ENCODE measurements at regions not wholly inside any gene's neighbourhood (a gene's known extent, or its start where the extent isn't known, plus 50 kb on each side); places are given as distances from the start of the nearest gene placed in this dataset.

DNA sequence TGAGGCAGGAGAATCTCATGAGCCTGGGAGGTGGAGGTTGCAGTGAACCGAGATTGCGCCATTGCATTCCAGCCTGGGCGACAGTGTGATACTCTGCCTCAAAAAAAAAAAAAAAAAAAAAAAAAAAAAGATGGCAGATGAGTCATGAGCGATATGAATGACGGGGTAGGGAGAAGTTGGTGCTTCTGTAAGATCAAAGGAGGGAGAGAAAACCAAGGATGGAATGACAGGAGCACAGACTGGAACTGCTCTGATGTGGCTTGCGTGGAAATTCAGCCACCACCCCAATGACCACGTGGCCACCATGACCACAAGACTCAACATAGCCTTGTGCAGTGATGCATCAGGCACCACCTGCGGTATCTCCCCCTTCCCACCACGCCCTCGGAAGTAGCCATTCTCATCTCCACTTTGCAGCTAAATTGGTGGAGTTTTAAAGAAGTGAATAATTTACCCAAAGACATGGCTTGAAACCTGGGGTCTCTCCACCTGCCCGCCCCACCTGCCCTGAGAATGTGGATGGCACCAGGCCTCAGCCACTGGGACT is 96.0 kb downstream of the ACKR3 start:
- no peak overlapping the region for H3K27ac ChIP-seq (ENCODE audit: low read length)
- no peak overlapping the region for H3K9ac ChIP-seq (ENCODE audit: low read length)
- H3K4me2 ChIP-seq (ENCODE audit: low read length): no peak overlapping the region
- H3K27me3 ChIP-seq (ENCODE audit: insufficient read depth, low read depth, low read length): no peaks in the 10 kb centered on the region
- no peaks in the 10 kb centered on the region for H3K9me3 ChIP-seq (ENCODE audit: low read length)
- no peaks in the 10 kb centered on the region for H3K36me3 ChIP-seq (ENCODE audit: insufficient read depth, low read length)
- TF ChIP-seq SMC3 (conservative IDR thresholded peaks at IDR 0.05; ENCODE audit: poor library complexity) (no peak), MXI1 (conservative IDR thresholded peaks at IDR 0.05; ENCODE audit: poor library complexity, severe bottlenecking) (no peak), RAD21 (conservative IDR thresholded peaks at IDR 0.05) (no peak), EP300 (conservative IDR thresholded peaks at IDR 0.05; ENCODE audit: poor library complexity, severe bottlenecking) (no peak), POLR2AphosphoS5 (IDR thresholded peaks at IDR 0.05) (no peak)
- TF ChIP-seq, protein P1, sequence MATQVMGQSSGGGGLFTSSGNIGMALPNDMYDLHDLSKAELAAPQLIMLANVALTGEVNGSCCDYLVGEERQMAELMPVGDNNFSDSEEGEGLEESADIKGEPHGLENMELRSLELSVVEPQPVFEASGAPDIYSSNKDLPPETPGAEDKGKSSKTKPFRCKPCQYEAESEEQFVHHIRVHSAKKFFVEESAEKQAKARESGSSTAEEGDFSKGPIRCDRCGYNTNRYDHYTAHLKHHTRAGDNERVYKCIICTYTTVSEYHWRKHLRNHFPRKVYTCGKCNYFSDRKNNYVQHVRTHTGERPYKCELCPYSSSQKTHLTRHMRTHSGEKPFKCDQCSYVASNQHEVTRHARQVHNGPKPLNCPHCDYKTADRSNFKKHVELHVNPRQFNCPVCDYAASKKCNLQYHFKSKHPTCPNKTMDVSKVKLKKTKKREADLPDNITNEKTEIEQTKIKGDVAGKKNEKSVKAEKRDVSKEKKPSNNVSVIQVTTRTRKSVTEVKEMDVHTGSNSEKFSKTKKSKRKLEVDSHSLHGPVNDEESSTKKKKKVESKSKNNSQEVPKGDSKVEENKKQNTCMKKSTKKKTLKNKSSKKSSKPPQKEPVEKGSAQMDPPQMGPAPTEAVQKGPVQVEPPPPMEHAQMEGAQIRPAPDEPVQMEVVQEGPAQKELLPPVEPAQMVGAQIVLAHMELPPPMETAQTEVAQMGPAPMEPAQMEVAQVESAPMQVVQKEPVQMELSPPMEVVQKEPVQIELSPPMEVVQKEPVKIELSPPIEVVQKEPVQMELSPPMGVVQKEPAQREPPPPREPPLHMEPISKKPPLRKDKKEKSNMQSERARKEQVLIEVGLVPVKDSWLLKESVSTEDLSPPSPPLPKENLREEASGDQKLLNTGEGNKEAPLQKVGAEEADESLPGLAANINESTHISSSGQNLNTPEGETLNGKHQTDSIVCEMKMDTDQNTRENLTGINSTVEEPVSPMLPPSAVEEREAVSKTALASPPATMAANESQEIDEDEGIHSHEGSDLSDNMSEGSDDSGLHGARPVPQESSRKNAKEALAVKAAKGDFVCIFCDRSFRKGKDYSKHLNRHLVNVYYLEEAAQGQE (IDR thresholded peaks at IDR 0.05; ENCODE audit: borderline replicate concordance): no peak
- H4K20me1 ChIP-seq (ENCODE audit: insufficient read depth): no peaks in the 10 kb centered on the region
- no peaks in the 10 kb centered on the region for H3K79me2 ChIP-seq (replicated peaks; ENCODE audit: insufficient read depth, low read length)
- H2AFZ ChIP-seq (ENCODE audit: low read depth, low read length): no peak overlapping the region
- H3K4me3 ChIP-seq (ENCODE audit: low read length): no peak overlapping the region
- no peaks in the 10 kb centered on the region for H3F3A ChIP-seq (ENCODE audit: insufficient read depth, low read length, poor library complexity, severe bottlenecking)
- no peaks in the 10 kb centered on the region for H3K9me2 ChIP-seq (ENCODE audit: insufficient read depth, low read length)

DNA sequence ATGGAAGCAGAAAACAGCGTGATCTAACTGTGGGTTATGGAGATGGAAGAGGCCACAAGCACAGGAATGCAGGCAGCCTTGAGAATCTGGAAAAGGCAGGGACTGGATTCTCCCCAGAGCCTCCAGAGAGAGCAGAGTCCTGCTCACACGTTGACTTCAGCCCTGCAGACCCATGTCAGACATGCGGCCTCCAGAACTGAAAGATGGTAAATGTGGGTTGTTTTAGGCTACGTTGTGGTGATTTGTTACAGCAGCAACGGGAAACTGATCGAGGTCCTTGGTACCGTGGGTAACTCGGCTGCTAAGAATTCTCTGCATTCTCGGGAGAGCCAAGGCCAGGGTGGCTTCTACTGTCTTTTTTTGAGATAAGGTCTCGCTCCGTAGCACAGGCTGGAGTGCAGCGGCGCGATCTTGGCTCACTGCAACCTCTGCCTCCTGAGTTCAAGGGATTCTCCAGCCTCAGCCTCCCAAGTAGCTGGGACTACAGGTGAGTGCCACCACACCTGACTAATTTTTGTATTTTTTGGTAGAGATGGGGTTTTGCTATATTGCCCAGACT is 97.1 kb downstream of the ACKR3 start:
- H3K27me3 ChIP-seq (ENCODE audit: insufficient read depth, low read depth, low read length): no peaks in the 10 kb centered on the region
- H3K4me2 ChIP-seq (ENCODE audit: low read length): no peak overlapping the region
- TF ChIP-seq RAD21 (conservative IDR thresholded peaks at IDR 0.05): no peak
- no peak for TF ChIP-seq EZH2 (IDR thresholded peaks at IDR 0.05; ENCODE audit: borderline replicate concordance, insufficient read depth, low read length, poor library complexity, severe bottlenecking)
- no peak for TF ChIP-seq SMC3 (conservative IDR thresholded peaks at IDR 0.05; ENCODE audit: poor library complexity)
- no peak for TF ChIP-seq TAF1 (IDR thresholded peaks at IDR 0.05; ENCODE audit: low read depth)
- TF ChIP-seq POLR2AphosphoS5 (IDR thresholded peaks at IDR 0.05): no peak
- TF ChIP-seq, protein P2, sequence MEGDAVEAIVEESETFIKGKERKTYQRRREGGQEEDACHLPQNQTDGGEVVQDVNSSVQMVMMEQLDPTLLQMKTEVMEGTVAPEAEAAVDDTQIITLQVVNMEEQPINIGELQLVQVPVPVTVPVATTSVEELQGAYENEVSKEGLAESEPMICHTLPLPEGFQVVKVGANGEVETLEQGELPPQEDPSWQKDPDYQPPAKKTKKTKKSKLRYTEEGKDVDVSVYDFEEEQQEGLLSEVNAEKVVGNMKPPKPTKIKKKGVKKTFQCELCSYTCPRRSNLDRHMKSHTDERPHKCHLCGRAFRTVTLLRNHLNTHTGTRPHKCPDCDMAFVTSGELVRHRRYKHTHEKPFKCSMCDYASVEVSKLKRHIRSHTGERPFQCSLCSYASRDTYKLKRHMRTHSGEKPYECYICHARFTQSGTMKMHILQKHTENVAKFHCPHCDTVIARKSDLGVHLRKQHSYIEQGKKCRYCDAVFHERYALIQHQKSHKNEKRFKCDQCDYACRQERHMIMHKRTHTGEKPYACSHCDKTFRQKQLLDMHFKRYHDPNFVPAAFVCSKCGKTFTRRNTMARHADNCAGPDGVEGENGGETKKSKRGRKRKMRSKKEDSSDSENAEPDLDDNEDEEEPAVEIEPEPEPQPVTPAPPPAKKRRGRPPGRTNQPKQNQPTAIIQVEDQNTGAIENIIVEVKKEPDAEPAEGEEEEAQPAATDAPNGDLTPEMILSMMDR (IDR thresholded peaks at IDR 0.05; ENCODE audit: poor library complexity, severe bottlenecking): no peak
- TF ChIP-seq MXI1 (conservative IDR thresholded peaks at IDR 0.05; ENCODE audit: poor library complexity, severe bottlenecking): no peak
- TF ChIP-seq EP300 (conservative IDR thresholded peaks at IDR 0.05; ENCODE audit: poor library complexity, severe bottlenecking): no peak
- TF ChIP-seq, protein P1 (IDR thresholded peaks at IDR 0.05; ENCODE audit: borderline replicate concordance): no peak
- no peak overlapping the region for H3K27ac ChIP-seq (ENCODE audit: low read length)
- no peaks in the 10 kb centered on the region for H3K9me3 ChIP-seq (ENCODE audit: low read length)
- H4K20me1 ChIP-seq (ENCODE audit: insufficient read depth): no peaks in the 10 kb centered on the region
- H3K79me2 ChIP-seq (replicated peaks; ENCODE audit: insufficient read depth, low read length): no peaks in the 10 kb centered on the region
- H3F3A ChIP-seq (ENCODE audit: insufficient read depth, low read length, poor library complexity, severe bottlenecking): no peaks in the 10 kb centered on the region
- H2AFZ ChIP-seq (ENCODE audit: low read depth, low read length): no peak overlapping the region
- no peak overlapping the region for H3K4me3 ChIP-seq (ENCODE audit: low read length)
- H3K36me3 ChIP-seq (ENCODE audit: insufficient read depth, low read length): no peaks in the 10 kb centered on the region
- H3K9ac ChIP-seq (ENCODE audit: low read length): no peak overlapping the region
- no peaks in the 10 kb centered on the region for H3K9me2 ChIP-seq (ENCODE audit: insufficient read depth, low read length)

Data from neural cell (in vitro differentiated cells).